ENCODE measurements at regions not wholly inside any gene's neighbourhood (a gene's known extent, or its start where the extent isn't known, plus 50 kb on each side); places are given as distances from the start of the nearest gene placed in this dataset.

DNA sequence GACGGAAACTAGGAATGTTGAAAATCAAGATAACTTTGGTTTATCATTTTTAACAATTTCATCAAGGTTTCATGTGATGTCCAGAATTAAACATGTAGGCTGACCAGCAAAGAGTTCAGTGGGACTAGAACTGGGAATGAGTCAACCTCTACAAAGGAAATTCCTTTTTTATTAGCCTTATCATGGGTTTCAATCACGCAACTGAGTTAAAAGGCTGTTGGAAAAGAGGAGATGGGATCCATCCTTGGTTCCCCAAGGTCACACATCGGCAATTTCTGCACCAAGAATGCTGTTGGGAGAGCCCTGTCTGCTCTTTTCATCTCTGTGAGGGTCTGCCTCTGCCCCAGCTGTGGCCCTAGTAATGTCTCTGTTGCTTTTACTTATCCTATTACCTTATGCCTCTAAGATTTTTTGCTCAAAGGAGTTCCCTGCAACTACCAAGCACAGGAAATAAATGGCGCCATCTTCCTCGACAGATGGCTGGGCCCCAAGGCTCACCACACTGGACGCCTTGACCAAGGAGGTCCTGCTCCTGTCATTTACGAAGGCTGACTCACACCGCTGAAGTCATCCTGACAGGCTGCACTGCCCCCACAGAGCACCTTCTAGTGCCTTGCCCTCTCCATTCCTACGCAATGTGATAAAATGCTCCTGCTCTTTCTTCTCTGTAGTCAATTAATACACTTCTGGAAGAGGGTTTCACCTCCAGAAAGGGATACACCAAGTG lies 367.4 kb downstream of the GXYLT1 start:
- Histone ChIP-seq H3K4me3 (ENCODE audit: low read length) (no peak overlapping the region), H3K27me3 (ENCODE audit: control insufficient read depth, insufficient read depth, low read length) (no peaks in the 10 kb centered on the region), H3K9me3 (ENCODE audit: control insufficient read depth, low read length) (no peaks in the 10 kb centered on the region), H3K36me3 (ENCODE audit: control insufficient read depth, insufficient read depth, low read length) (no peaks in the 10 kb centered on the region), H3K4me1 (ENCODE audit: control insufficient read depth, insufficient read depth, low read length) (no peaks in the 10 kb centered on the region), H3K9ac (ENCODE audit: low read length) (no peak overlapping the region)

DNA sequence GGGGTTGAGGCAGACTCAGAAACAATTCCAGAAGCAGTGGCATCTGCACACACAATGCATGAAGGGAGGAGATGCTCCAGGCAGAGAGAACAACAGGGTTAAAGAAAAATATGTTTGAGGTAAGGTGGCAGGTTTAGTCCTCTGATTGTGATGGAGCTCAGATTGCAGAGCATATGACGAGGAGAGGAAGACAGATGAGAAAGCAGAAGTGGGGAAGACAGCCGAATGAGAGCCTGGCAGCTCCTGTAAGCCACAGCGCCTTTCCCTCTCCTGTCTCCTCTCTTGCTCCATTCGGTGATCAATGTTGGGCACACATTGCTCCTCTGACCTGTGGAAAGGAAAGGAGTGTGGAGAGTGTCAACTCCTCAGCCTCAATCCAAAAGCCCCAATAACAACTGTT lies 372.2 kb downstream of the GXYLT1 start:
- H3K27me3 ChIP-seq (ENCODE audit: control insufficient read depth, insufficient read depth, low read length) = no peaks in the 10 kb centered on the region
- no peaks in the 10 kb centered on the region for H3K9me3 ChIP-seq (ENCODE audit: control insufficient read depth, low read length)
- no peak overlapping the region for H3K4me3 ChIP-seq (ENCODE audit: low read length)
- no peak overlapping the region for H3K9ac ChIP-seq (ENCODE audit: low read length)
- no peaks in the 10 kb centered on the region for H3K4me1 ChIP-seq (ENCODE audit: control insufficient read depth, insufficient read depth, low read length)
- no peaks in the 10 kb centered on the region for H3K36me3 ChIP-seq (ENCODE audit: control insufficient read depth, insufficient read depth, low read length)

GRCh38 chr12:41769810-41770209 lies 374.9 kb downstream of the GXYLT1 start:
- H3K9ac ChIP-seq (ENCODE audit: low read length) = no peak overlapping the region
- H3K27me3 ChIP-seq (ENCODE audit: control insufficient read depth, insufficient read depth, low read length) = no peaks in the 10 kb centered on the region
- no peaks in the 10 kb centered on the region for H3K4me1 ChIP-seq (ENCODE audit: control insufficient read depth, insufficient read depth, low read length)
- no peaks in the 10 kb centered on the region for H3K9me3 ChIP-seq (ENCODE audit: control insufficient read depth, low read length)
- H3K4me3 ChIP-seq (ENCODE audit: low read length) = no peak overlapping the region
- H3K36me3 ChIP-seq (ENCODE audit: control insufficient read depth, insufficient read depth, low read length) = no peaks in the 10 kb centered on the region

GRCh38 chr12:41768456-41768855 lies 376.2 kb downstream of the GXYLT1 start:
- H3K36me3 ChIP-seq (ENCODE audit: control insufficient read depth, insufficient read depth, low read length) = no peaks in the 10 kb centered on the region
- no peaks in the 10 kb centered on the region for H3K9me3 ChIP-seq (ENCODE audit: control insufficient read depth, low read length)
- H3K4me3 ChIP-seq (ENCODE audit: low read length) = no peak overlapping the region
- no peaks in the 10 kb centered on the region for H3K27me3 ChIP-seq (ENCODE audit: control insufficient read depth, insufficient read depth, low read length)
- H3K9ac ChIP-seq (ENCODE audit: low read length) = no peak overlapping the region
- no peaks in the 10 kb centered on the region for H3K4me1 ChIP-seq (ENCODE audit: control insufficient read depth, insufficient read depth, low read length)

GRCh38 chr12:41762691-41763090 lies 382.0 kb downstream of the GXYLT1 start:
- Histone ChIP-seq H3K9me3 (ENCODE audit: control insufficient read depth, low read length) (no peaks in the 10 kb centered on the region), H3K4me1 (ENCODE audit: control insufficient read depth, insufficient read depth, low read length) (no peaks in the 10 kb centered on the region), H3K27me3 (ENCODE audit: control insufficient read depth, insufficient read depth, low read length) (no peaks in the 10 kb centered on the region), H3K9ac (ENCODE audit: low read length) (no peak overlapping the region), H3K36me3 (ENCODE audit: control insufficient read depth, insufficient read depth, low read length) (no peaks in the 10 kb centered on the region), H3K4me3 (ENCODE audit: low read length) (no peak overlapping the region)

GRCh38 chr12:41745593-41745992 lies 399.1 kb downstream of the GXYLT1 start:
- Histone ChIP-seq H3K27me3 (ENCODE audit: control insufficient read depth, insufficient read depth, low read length) (no peaks in the 10 kb centered on the region), H3K4me3 (ENCODE audit: low read length) (no peak overlapping the region), H3K4me1 (ENCODE audit: control insufficient read depth, insufficient read depth, low read length) (no peaks in the 10 kb centered on the region), H3K9me3 (ENCODE audit: control insufficient read depth, low read length) (no peaks in the 10 kb centered on the region), H3K36me3 (ENCODE audit: control insufficient read depth, insufficient read depth, low read length) (no peaks in the 10 kb centered on the region), H3K9ac (ENCODE audit: low read length) (no peak overlapping the region)

- Histone ChIP-seq H3K27me3 (ENCODE audit: control insufficient read depth, insufficient read depth, low read length) (no peaks in the 10 kb centered on the region), H3K9ac (ENCODE audit: low read length) (no peak overlapping the region), H3K4me1 (ENCODE audit: control insufficient read depth, insufficient read depth, low read length) (no peaks in the 10 kb centered on the region), H3K4me3 (ENCODE audit: low read length) (no peak overlapping the region), H3K9me3 (ENCODE audit: control insufficient read depth, low read length) (no peaks in the 10 kb centered on the region), H3K36me3 (ENCODE audit: control insufficient read depth, insufficient read depth, low read length) (no peaks in the 10 kb centered on the region)
These were observed 400.8 kb downstream of the GXYLT1 start for GRCh38 chr12:41743835-41744234.

- H3K27me3 ChIP-seq (ENCODE audit: control insufficient read depth, insufficient read depth, low read length) = no peaks in the 10 kb centered on the region
- no peaks in the 10 kb centered on the region for H3K4me1 ChIP-seq (ENCODE audit: control insufficient read depth, insufficient read depth, low read length)
- H3K4me3 ChIP-seq (ENCODE audit: low read length) = no peak overlapping the region
These were observed 405.6 kb downstream of the GXYLT1 start for GRCh38 chr12:41739066-41739465.

DNA sequence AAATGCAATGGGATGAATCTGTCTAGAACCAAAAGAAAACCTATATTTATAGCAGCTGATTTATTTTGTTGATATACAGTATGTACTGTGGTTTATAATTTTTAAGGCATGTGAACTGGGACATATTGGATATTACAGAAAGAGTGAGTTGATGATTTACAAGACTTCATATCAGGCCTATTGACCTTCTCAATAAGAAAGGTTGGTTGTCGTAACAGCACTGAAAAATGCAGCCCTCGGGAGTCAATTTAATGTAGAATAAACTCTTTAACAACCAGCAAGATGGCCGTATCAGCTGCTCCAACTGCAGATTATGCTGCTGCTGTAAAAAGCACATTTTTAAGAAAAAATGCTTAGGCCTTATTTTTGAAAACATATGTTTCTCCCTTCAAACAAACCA lies 407.3 kb downstream of the GXYLT1 start:
- Histone ChIP-seq H3K9me3 (ENCODE audit: control insufficient read depth, low read length) (no peaks in the 10 kb centered on the region), H3K36me3 (ENCODE audit: control insufficient read depth, insufficient read depth, low read length) (no peaks in the 10 kb centered on the region), H3K4me3 (ENCODE audit: low read length) (no peak overlapping the region), H3K9ac (ENCODE audit: low read length) (no peak overlapping the region), H3K4me1 (ENCODE audit: control insufficient read depth, insufficient read depth, low read length) (no peaks in the 10 kb centered on the region), H3K27me3 (ENCODE audit: control insufficient read depth, insufficient read depth, low read length) (no peaks in the 10 kb centered on the region)

More at GRCh38 chr12:41739066-41739465, 405.6 kb downstream of the GXYLT1 start:
- Histone ChIP-seq H3K9me3 (ENCODE audit: control insufficient read depth, low read length) (no peaks in the 10 kb centered on the region), H3K9ac (ENCODE audit: low read length) (no peak overlapping the region), H3K36me3 (ENCODE audit: control insufficient read depth, insufficient read depth, low read length) (no peaks in the 10 kb centered on the region)

GRCh38 chr12:41736436-41736835 lies 408.2 kb downstream of the GXYLT1 start:
- H3K4me3 ChIP-seq (ENCODE audit: low read length) = no peak overlapping the region
- no peak overlapping the region for H3K9ac ChIP-seq (ENCODE audit: low read length)
- no peaks in the 10 kb centered on the region for H3K4me1 ChIP-seq (ENCODE audit: control insufficient read depth, insufficient read depth, low read length)
- no peaks in the 10 kb centered on the region for H3K36me3 ChIP-seq (ENCODE audit: control insufficient read depth, insufficient read depth, low read length)
- H3K9me3 ChIP-seq (ENCODE audit: control insufficient read depth, low read length) = no peaks in the 10 kb centered on the region
- no peaks in the 10 kb centered on the region for H3K27me3 ChIP-seq (ENCODE audit: control insufficient read depth, insufficient read depth, low read length)

DNA sequence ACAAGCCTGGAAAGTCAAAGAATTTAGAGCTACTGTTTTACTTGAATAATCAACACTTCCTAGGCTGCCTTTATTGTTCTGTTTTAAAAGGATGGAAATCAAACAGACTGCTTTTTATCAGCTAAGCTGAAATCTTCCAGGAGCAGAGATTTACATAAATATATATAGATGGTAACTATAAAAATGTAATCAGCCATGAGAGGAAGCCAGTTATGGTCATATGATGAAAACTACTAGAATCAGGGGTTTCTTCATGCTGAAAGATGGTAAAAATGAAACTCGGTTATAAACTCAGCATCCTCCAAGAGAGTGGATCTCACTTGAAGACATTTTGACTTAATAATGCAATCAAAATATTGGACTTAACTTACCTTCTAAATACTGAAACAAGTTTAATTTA lies 413.0 kb downstream of the GXYLT1 start:
- Histone ChIP-seq H3K4me3 (ENCODE audit: low read length) (no peak overlapping the region), H3K27me3 (ENCODE audit: control insufficient read depth, insufficient read depth, low read length) (no peaks in the 10 kb centered on the region), H3K4me1 (ENCODE audit: control insufficient read depth, insufficient read depth, low read length) (no peaks in the 10 kb centered on the region), H3K36me3 (ENCODE audit: control insufficient read depth, insufficient read depth, low read length) (no peaks in the 10 kb centered on the region), H3K9ac (ENCODE audit: low read length) (no peak overlapping the region), H3K9me3 (ENCODE audit: control insufficient read depth, low read length) (no peaks in the 10 kb centered on the region)

DNA sequence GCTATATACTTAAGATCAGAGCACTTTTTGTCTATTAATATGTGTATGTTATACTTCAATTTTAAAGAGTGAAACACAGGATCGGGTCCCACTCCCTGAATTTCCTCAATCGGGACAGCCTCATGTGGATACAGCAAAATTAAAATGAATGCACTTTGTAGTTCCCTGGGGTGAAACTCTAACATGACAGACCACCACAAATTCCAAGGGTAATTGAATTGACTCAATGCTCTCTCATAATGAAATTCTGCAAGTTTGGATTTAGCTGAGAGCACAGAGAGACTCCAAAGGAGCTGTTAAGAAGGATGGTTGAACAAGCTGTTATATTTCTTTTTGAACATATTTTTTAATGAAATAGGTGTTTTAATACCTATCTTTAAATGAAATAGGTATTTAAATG lies 413.6 kb downstream of the GXYLT1 start:
- no peaks in the 10 kb centered on the region for H3K4me1 ChIP-seq (ENCODE audit: control insufficient read depth, insufficient read depth, low read length)
- H3K9me3 ChIP-seq (ENCODE audit: control insufficient read depth, low read length) = no peaks in the 10 kb centered on the region
- H3K4me3 ChIP-seq (ENCODE audit: low read length) = no peak overlapping the region
- H3K27me3 ChIP-seq (ENCODE audit: control insufficient read depth, insufficient read depth, low read length) = no peaks in the 10 kb centered on the region
- no peak overlapping the region for H3K9ac ChIP-seq (ENCODE audit: low read length)
- no peaks in the 10 kb centered on the region for H3K36me3 ChIP-seq (ENCODE audit: control insufficient read depth, insufficient read depth, low read length)

- no peaks in the 10 kb centered on the region for H3K36me3 ChIP-seq (ENCODE audit: control insufficient read depth, insufficient read depth, low read length)
- H3K9ac ChIP-seq (ENCODE audit: low read length) = no peak overlapping the region
- no peaks in the 10 kb centered on the region for H3K4me1 ChIP-seq (ENCODE audit: control insufficient read depth, insufficient read depth, low read length)
- H3K9me3 ChIP-seq (ENCODE audit: control insufficient read depth, low read length) = no peaks in the 10 kb centered on the region
- no peaks in the 10 kb centered on the region for H3K27me3 ChIP-seq (ENCODE audit: control insufficient read depth, insufficient read depth, low read length)
- H3K4me3 ChIP-seq (ENCODE audit: low read length) = no peak overlapping the region
These were observed 420.5 kb downstream of the GXYLT1 start for GRCh38 chr12:41724216-41724615.

All from mucosa of stomach (tissue), 1 donor.